ENCODE measurements at regions not wholly inside any gene's neighbourhood (a gene's known extent, or its start where the extent isn't known, plus 50 kb on each side); places are given as distances from the start of the nearest gene placed in this dataset.

- Histone ChIP-seq H3K27me3 (no peaks in the 10 kb centered on the region), H3K36me3 (no peaks in the 10 kb centered on the region)
Observed at GRCh38 chr21:24225431-24225830, 1381.8 kb downstream of the MRPL39 start.

DNA sequence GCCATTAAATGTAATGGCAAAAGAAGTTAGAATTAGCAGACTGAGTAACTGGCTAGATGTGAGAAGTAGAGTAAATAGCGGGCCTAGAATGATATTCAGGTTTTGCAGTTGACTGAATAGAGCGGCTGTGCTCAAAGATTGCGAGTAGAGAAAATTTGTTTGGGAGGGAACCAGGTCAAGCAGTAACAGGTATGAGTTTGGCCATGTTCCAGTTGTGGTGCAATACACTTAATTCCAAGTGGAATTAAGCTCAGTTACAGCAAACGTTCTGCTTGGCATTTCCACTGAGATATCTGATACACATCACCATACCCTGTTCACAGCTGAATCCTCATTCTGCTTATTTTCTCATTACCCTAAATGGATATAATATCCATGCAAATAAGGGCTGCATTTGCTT is 1382.9 kb downstream of the MRPL39 start:
- TF ChIP-seq POLR2A (IDR thresholded peaks at IDR 0.05) (no peak), POLR2AphosphoS5 (IDR thresholded peaks at IDR 0.05) (no peak)
- TF ChIP-seq, protein P1, sequence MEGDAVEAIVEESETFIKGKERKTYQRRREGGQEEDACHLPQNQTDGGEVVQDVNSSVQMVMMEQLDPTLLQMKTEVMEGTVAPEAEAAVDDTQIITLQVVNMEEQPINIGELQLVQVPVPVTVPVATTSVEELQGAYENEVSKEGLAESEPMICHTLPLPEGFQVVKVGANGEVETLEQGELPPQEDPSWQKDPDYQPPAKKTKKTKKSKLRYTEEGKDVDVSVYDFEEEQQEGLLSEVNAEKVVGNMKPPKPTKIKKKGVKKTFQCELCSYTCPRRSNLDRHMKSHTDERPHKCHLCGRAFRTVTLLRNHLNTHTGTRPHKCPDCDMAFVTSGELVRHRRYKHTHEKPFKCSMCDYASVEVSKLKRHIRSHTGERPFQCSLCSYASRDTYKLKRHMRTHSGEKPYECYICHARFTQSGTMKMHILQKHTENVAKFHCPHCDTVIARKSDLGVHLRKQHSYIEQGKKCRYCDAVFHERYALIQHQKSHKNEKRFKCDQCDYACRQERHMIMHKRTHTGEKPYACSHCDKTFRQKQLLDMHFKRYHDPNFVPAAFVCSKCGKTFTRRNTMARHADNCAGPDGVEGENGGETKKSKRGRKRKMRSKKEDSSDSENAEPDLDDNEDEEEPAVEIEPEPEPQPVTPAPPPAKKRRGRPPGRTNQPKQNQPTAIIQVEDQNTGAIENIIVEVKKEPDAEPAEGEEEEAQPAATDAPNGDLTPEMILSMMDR (IDR thresholded peaks at IDR 0.05), result no peak
- H3K36me3 ChIP-seq, result no peaks in the 10 kb centered on the region
- no peaks in the 10 kb centered on the region for H3K9me3 ChIP-seq
- H3K4me3 ChIP-seq, result no peak overlapping the region
- no peak for DNase-seq (ENCODE audit: low spot score in 2 of 2)
- no peak overlapping the region for H3K27ac ChIP-seq
- intact Hi-C loops (cut with DNase I; ENCODE audit: low total_unique reads), result no loop called here
- H3K27me3 ChIP-seq, result no peaks in the 10 kb centered on the region
- no peaks in the 10 kb centered on the region for H3K4me1 ChIP-seq

More at GRCh38 chr21:24225431-24225830, 1381.8 kb downstream of the MRPL39 start:
- DNase-seq (ENCODE audit: low spot score in 2 of 2), result no peak
- H3K9me3 ChIP-seq, result no peaks in the 10 kb centered on the region
- no peak overlapping the region for H3K27ac ChIP-seq
- H3K4me3 ChIP-seq, result no peak overlapping the region
- intact Hi-C loops (cut with DNase I; ENCODE audit: low total_unique reads), result no loop called here
- TF ChIP-seq, protein P1 (IDR thresholded peaks at IDR 0.05), result no peak
- TF ChIP-seq POLR2A (IDR thresholded peaks at IDR 0.05) (no peak), POLR2AphosphoS5 (IDR thresholded peaks at IDR 0.05) (no peak)
- no peaks in the 10 kb centered on the region for H3K4me1 ChIP-seq

DNA sequence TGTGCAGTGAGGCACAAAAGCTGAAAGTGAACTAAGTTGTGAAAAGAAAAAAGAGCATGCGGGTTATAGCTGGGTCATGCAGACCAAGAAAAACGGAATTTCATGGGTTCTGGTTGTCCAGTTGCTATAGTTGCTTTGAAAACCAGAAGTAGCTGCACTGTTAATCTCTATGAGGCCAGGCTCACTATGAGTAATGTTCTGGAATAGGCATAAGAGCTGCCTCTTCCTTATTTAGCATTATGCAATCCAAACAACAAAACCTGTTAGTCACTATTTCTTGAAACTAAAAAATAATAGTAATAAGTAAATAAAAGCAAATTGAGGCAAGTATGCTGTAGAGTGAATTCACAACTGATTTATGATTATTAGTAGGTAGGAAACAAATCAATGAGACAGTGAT is 1383.7 kb downstream of the MRPL39 start:
- TF ChIP-seq, protein P1 (IDR thresholded peaks at IDR 0.05), result no peak
- TF ChIP-seq POLR2AphosphoS5 (IDR thresholded peaks at IDR 0.05), result no peak
- no peak for TF ChIP-seq POLR2A (IDR thresholded peaks at IDR 0.05)
- Histone ChIP-seq H3K9me3 (no peaks in the 10 kb centered on the region), H3K4me3 (no peak overlapping the region), H3K36me3 (no peaks in the 10 kb centered on the region), H3K27me3 (no peaks in the 10 kb centered on the region), H3K4me1 (no peaks in the 10 kb centered on the region), H3K27ac (no peak overlapping the region)
- no peak for DNase-seq (ENCODE audit: low spot score in 2 of 2)
- intact Hi-C loops (cut with DNase I; ENCODE audit: low total_unique reads), result no loop called here

DNA sequence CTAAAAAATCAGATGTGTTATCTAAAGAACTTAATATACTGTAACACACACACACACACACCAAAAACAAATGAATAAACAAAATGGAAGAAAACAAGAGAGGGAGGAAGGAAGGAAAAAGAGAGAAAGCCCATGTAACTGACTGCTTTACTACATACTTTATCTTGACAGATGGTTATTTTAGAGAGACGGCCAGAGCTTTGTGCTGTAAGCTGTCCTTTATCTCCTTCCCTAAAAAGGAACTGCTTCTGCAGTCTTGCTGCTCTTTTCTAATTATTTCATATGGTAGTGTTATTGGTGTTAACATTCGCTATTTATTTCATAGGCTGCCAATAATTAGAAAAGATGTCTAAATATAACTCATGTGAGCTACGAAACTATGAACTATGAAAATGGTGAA is 1384.6 kb downstream of the MRPL39 start:
- no peaks in the 10 kb centered on the region for H3K9me3 ChIP-seq
- no peaks in the 10 kb centered on the region for H3K36me3 ChIP-seq
- no peak for TF ChIP-seq POLR2A (IDR thresholded peaks at IDR 0.05)
- TF ChIP-seq, protein P1 (IDR thresholded peaks at IDR 0.05), result no peak
- TF ChIP-seq POLR2AphosphoS5 (IDR thresholded peaks at IDR 0.05), result no peak
- no peak for DNase-seq (ENCODE audit: low spot score in 2 of 2)
- H3K4me3 ChIP-seq, result no peak overlapping the region
- H3K27me3 ChIP-seq, result no peaks in the 10 kb centered on the region
- H3K4me1 ChIP-seq, result no peaks in the 10 kb centered on the region
- intact Hi-C loops (cut with DNase I; ENCODE audit: low total_unique reads), result no loop called here
- H3K27ac ChIP-seq, result no peak overlapping the region

DNA sequence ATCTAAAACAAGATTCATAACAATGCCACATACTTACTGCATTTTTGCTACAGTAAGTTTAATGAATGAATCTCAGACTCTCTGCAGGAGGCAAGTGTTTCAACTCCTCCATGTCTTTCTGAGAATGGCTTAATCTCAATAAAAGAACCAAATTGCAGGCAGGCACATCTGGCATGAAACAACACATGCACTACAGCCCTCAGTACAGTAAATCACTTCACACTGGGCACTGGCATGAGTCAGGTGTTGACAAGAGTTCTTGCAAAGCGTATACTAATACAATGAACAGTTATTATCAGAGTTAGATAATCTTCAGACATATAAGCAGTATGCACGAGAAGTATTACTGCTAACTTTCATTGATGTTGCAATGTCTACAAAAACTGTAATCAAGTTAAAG is 1386.8 kb downstream of the MRPL39 start:
- TF ChIP-seq POLR2A (IDR thresholded peaks at IDR 0.05) (no peak), POLR2AphosphoS5 (IDR thresholded peaks at IDR 0.05) (no peak)
- TF ChIP-seq, protein P1 (IDR thresholded peaks at IDR 0.05), result no peak
- Histone ChIP-seq H3K4me3 (no peak overlapping the region), H3K27me3 (no peaks in the 10 kb centered on the region), H3K4me1 (no peaks in the 10 kb centered on the region), H3K9me3 (no peaks in the 10 kb centered on the region), H3K27ac (no peak overlapping the region), H3K36me3 (no peaks in the 10 kb centered on the region)
- DNase-seq (ENCODE audit: low spot score in 2 of 2), result no peak
- intact Hi-C loops (cut with DNase I; ENCODE audit: low total_unique reads), result no loop called here
